Common myeloid progenitor, CD34-positive (primary cell): ENCODE measurements at regions not wholly inside any gene's neighbourhood (a gene's known extent, or its start where the extent isn't known, plus 50 kb on each side); places are given as distances from the start of the nearest gene placed in this dataset.

Source experiments
- CTCF ChIA-PET: fragments of 350-600 bp; sonication (Branson Sonifier 250); formaldehyde crosslinking; loops from one replicate; lab custom pipeline; 2021; ENCODE audit warnings: antibody characterized with exemption; lab: Charles Lee
- POLR2A ChIA-PET: fragments of 350-600 bp; sonication (Branson Sonifier 250); formaldehyde crosslinking; loops from one replicate; lab custom pipeline; 2021; ENCODE audit warnings: antibody characterized with exemption; lab: Charles Lee
- DNase-seq, 3 donors: peaks; one replicate each; pipeline versions ENCODE4 v3.0.0 to v3.0.0-alpha.2; 2013
- H3K27ac ChIP-seq, 2 experiments: 1 replicate in 1 of 2; 2 replicates in 1 of 2; pipeline ENCODE4 v1.7.0; 2013; ENCODE audit warnings: inconsistent platforms in 2 of 2, low read length in 2 of 2, mild to moderate bottlenecking in 2 of 2, low read depth in 1 of 2, moderate library complexity in 1 of 2; ENCODE audit not compliant: severe bottlenecking in 2 of 2, insufficient read depth in 1 of 2, poor library complexity in 1 of 2
- H3K27me3 ChIP-seq, 5 experiments: replicated peaks in 2 of 5; 1 replicate in 3 of 5; 2 replicates in 2 of 5; pipeline versions ENCODE4 v1.6.1 to v1.7.0; 2013; ENCODE audit warnings: low read length in 4 of 5, mild to moderate bottlenecking in 2 of 5, moderate library complexity in 2 of 5, inconsistent platforms in 1 of 5; ENCODE audit not compliant: insufficient read depth in 5 of 5, control insufficient read depth in 4 of 5
- H3K36me3 ChIP-seq, 4 experiments: 1 replicate in 2 of 4; 2 replicates in 2 of 4; pipeline versions ENCODE4 v1.6.1 to v1.7.0; 2013; ENCODE audit warnings: low read length in 3 of 4, control low read depth in 1 of 4, mild to moderate bottlenecking in 1 of 4; ENCODE audit not compliant: control insufficient read depth in 4 of 4, insufficient read depth in 4 of 4
- H3K4me1 ChIP-seq, 4 experiments: 1 replicate in 3 of 4; 2 replicates in 1 of 4; pipeline versions ENCODE4 v1.6.1 to v1.7.1; 2013; ENCODE audit warnings: low read length in 3 of 4, mild to moderate bottlenecking in 3 of 4, control low read depth in 1 of 4, inconsistent platforms in 1 of 4, moderate library complexity in 1 of 4; ENCODE audit not compliant: control insufficient read depth in 4 of 4, insufficient read depth in 4 of 4; ENCODE audit errors: control extremely low read depth in 1 of 4
- H3K4me3 ChIP-seq, 7 experiments: 1 replicate in 4 of 7; 2 replicates in 3 of 7; pipeline versions ENCODE4 v1.5.1 to v1.7.0; 2013; ENCODE audit warnings: mild to moderate bottlenecking in 7 of 7, low read length in 6 of 7, moderate library complexity in 6 of 7, inconsistent platforms in 2 of 7, low read depth in 2 of 7, control low read depth in 1 of 7; ENCODE audit not compliant: insufficient read depth in 4 of 7, control insufficient read depth in 1 of 7; ENCODE audit errors: extremely low read depth in 1 of 7
- H3K9me3 ChIP-seq, 5 experiments: 1 replicate in 4 of 5; 2 replicates in 1 of 5; pipeline versions ENCODE4 v1.6.1 to v1.7.1; 2013; ENCODE audit warnings: low read length in 4 of 5, mild to moderate bottlenecking in 2 of 5, inconsistent platforms in 1 of 5, low read depth in 1 of 5, moderate library complexity in 1 of 5; ENCODE audit not compliant: control insufficient read depth in 4 of 5, insufficient read depth in 2 of 5; ENCODE audit errors: control extremely low read depth in 1 of 5
- WGBS: methylation state at CpG from one replicate; pipeline ENCODE4 v1.1.5; 2013; ENCODE audit not compliant: insufficient coverage; 5-methylcytosine and 5-hydroxymethylcytosine counted together

GRCh38 chr19:30159636-30160035 is 212.5 kb upstream of the ZNF536 start:
- H3K4me1 ChIP-seq, result no peaks in the 10 kb centered on the region
- no peaks in the 10 kb centered on the region for H3K36me3 ChIP-seq
- DNase-seq, result no peak
- H3K27me3 ChIP-seq, result peaks cover 0 to 14% (median 3%) of the 10 kb centered on the region in 5 experiments
- CTCF ChIA-PET, result no interaction called here
- H3K9me3 ChIP-seq, result no peaks in the 10 kb centered on the region
- WGBS, result 90% methylated on average over 1 of the region's 1 CpG
- POLR2A ChIA-PET, result no interaction called here
- H3K4me3 ChIP-seq, result no peak overlapping the region
- H3K27ac ChIP-seq, result no peak overlapping the region

GRCh38 chr19:30160426-30160825 is 211.8 kb upstream of the ZNF536 start:
- no peak for DNase-seq
- ChIA-PET POLR2A (no interaction called here), CTCF (no interaction called here)
- 82% methylated on average over 9 of the region's 9 CpGs for WGBS
- H3K4me1 ChIP-seq, result no peaks in the 10 kb centered on the region
- no peaks in the 10 kb centered on the region for H3K9me3 ChIP-seq
- no peak overlapping the region for H3K27ac ChIP-seq
- H3K36me3 ChIP-seq, result no peaks in the 10 kb centered on the region
- H3K4me3 ChIP-seq, result no peak overlapping the region
- H3K27me3 ChIP-seq, result peaks cover 0 to 8% (median 1%) of the 10 kb centered on the region in 5 experiments

GRCh38 chr19:30161021-30161655 is 211.0 kb upstream of the ZNF536 start:
- H3K9me3 ChIP-seq, result no peaks in the 10 kb centered on the region
- 86% methylated on average over 6 of the region's 7 CpGs for WGBS
- ChIA-PET POLR2A (no interaction called here), CTCF (no interaction called here)
- peaks cover 0 to 1% (median 0%) of the 10 kb centered on the region in 5 experiments for H3K27me3 ChIP-seq
- H3K27ac ChIP-seq, result no peak overlapping the region
- H3K4me3 ChIP-seq, result no peak overlapping the region
- H3K4me1 ChIP-seq, result no peaks in the 10 kb centered on the region
- DNase-seq, result no peak
- H3K36me3 ChIP-seq, result no peaks in the 10 kb centered on the region

- 94% methylated on average over 5 of the region's 5 CpGs for WGBS
- no peaks in the 10 kb centered on the region for H3K4me1 ChIP-seq
- no peak overlapping the region for H3K27ac ChIP-seq
- H3K4me3 ChIP-seq, result no peak overlapping the region
- ChIA-PET CTCF (interaction anchor here (0.6 kb wide), 1 partner anchor 653 kb away, joined by 3 read pairs; no protein-coding TSS in a partner anchor), POLR2A (no interaction called here)
- DNase-seq, result no peak
- no peaks in the 10 kb centered on the region for H3K9me3 ChIP-seq
- H3K36me3 ChIP-seq, result no peaks in the 10 kb centered on the region
- H3K27me3 ChIP-seq, result peaks cover 0 to 1% (median 0%) of the 10 kb centered on the region in 5 experiments
Observed at GRCh38 chr19:30161770-30162169, 210.4 kb upstream of the ZNF536 start.

- no peak overlapping the region for H3K27ac ChIP-seq
- POLR2A ChIA-PET, result no interaction called here
- CTCF ChIA-PET, result no interaction called here
- H3K9me3 ChIP-seq, result peaks cover 0 to 2% (median 0%) of the 10 kb centered on the region in 5 experiments
- H3K36me3 ChIP-seq, result no peaks in the 10 kb centered on the region
- whole genome bisulfite sequencing, result 96% methylated on average over 5 of the region's 5 CpGs
- no peaks in the 10 kb centered on the region for H3K4me1 ChIP-seq
- no peaks in the 10 kb centered on the region for H3K27me3 ChIP-seq
- DNase-seq, result no peak
- H3K4me3 ChIP-seq, result no peak overlapping the region
Observed at GRCh38 chr19:30162718-30163117, 209.5 kb upstream of the ZNF536 start.

- POLR2A ChIA-PET, result no interaction called here
- H3K27me3 ChIP-seq, result no peaks in the 10 kb centered on the region
- DNase-seq, result no peak
- WGBS, result 95% methylated on average over 7 of the region's 7 CpGs
- H3K36me3 ChIP-seq, result no peaks in the 10 kb centered on the region
- H3K27ac ChIP-seq, result no peak overlapping the region
- H3K4me1 ChIP-seq, result no peaks in the 10 kb centered on the region
- CTCF ChIA-PET, result no interaction called here
- H3K4me3 ChIP-seq, result no peak overlapping the region
- H3K9me3 ChIP-seq, result peaks cover 0 to 2% (median 0%) of the 10 kb centered on the region in 5 experiments
Observed at GRCh38 chr19:30163663-30164062, 208.5 kb upstream of the ZNF536 start.

GRCh38 chr19:30165228-30165813 is 206.9 kb upstream of the ZNF536 start:
- whole genome bisulfite sequencing, result 95% methylated on average over 10 of the region's 10 CpGs
- POLR2A ChIA-PET, result no interaction called here
- Histone ChIP-seq H3K4me1 (no peaks in the 10 kb centered on the region), H3K27me3 (no peaks in the 10 kb centered on the region), H3K36me3 (no peaks in the 10 kb centered on the region), H3K9me3 (peaks cover 0 to 2% (median 0%) of the 10 kb centered on the region in 5 experiments), H3K27ac (no peak overlapping the region), H3K4me3 (no peak overlapping the region)
- CTCF ChIA-PET, result interaction anchor here (0.8 kb wide), 1 partner anchor 24 kb away, joined by 3 read pairs; no protein-coding TSS in a partner anchor
- DNase-seq, result no peak
